ENCODE measurements at regions not wholly inside any gene's neighbourhood (a gene's known extent, or its start where the extent isn't known, plus 50 kb on each side); places are given as distances from the start of the nearest gene placed in this dataset.

DNA sequence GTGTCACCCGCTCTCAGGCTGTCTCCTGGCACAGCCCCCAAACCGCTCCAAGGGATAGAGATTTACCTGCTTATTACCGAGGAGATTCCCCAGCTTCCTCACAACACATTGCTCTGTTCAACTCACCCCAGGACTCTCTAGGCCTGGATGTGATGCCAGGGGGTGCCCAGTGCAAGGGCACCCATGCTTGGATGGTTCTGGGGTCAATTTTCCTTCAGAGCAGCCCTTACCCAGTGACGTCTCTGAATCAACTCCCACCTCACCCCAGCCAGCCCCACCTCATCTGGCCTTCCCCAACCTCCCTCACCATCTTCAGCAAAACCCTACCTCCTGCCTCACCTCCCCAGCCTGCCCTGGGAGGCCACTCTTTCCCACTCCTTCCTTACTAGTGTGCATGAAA is 951.6 kb upstream of the ZNF722 start:
- H3K36me3 Mint-ChIP-seq (ENCODE audit: low read depth), result peaks cover 44% of the 10 kb centered on the region
- no peak overlapping the region for H3K4me2 ChIP-seq
- ATAC-seq (no peak), DNase-seq (ENCODE audit: low spot score) (no peak)
- H3K4me1 Mint-ChIP-seq, result no peaks in the 10 kb centered on the region
- TF ChIP-seq ZNF331 (CRISPR knock-in tag; IDR thresholded peaks at IDR 0.05; ENCODE audit: low read depth), result no peak
- TF ChIP-seq ZNF114 (CRISPR knock-in tag; IDR thresholded peaks at IDR 0.05), result no peak
- TF ChIP-seq, protein P1, sequence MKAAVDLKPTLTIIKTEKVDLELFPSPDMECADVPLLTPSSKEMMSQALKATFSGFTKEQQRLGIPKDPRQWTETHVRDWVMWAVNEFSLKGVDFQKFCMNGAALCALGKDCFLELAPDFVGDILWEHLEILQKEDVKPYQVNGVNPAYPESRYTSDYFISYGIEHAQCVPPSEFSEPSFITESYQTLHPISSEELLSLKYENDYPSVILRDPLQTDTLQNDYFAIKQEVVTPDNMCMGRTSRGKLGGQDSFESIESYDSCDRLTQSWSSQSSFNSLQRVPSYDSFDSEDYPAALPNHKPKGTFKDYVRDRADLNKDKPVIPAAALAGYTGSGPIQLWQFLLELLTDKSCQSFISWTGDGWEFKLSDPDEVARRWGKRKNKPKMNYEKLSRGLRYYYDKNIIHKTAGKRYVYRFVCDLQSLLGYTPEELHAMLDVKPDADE (IDR thresholded peaks at IDR 0.05), result no peak
- TF ChIP-seq JUNB (IDR thresholded peaks at IDR 0.05; ENCODE audit: unreplicated experiment), result no peak
- no peak for TF ChIP-seq EZH2 (IDR thresholded peaks at IDR 0.05; ENCODE audit: low read depth, unreplicated experiment)
- TF ChIP-seq CTCF (conservative IDR thresholded peaks at IDR 0.05; ENCODE audit: low read depth in 2 of 2), result no peak
- TF ChIP-seq CREB1 (CRISPR knock-in tag; IDR thresholded peaks at IDR 0.05; ENCODE audit: low read depth), result no peak
- no peak for TF ChIP-seq EZH2phosphoT487 (IDR thresholded peaks at IDR 0.05; ENCODE audit: unreplicated experiment)
- no peak for TF ChIP-seq STAT1 (IDR thresholded peaks at IDR 0.05; ENCODE audit: unreplicated experiment)
- TF ChIP-seq NANOG (IDR thresholded peaks at IDR 0.05; ENCODE audit: borderline replicate concordance), result no peak
- no peak for TF ChIP-seq ZNF462 (CRISPR knock-in tag; IDR thresholded peaks at IDR 0.05)
- no peak for TF ChIP-seq POLR2AphosphoS5 (IDR thresholded peaks at IDR 0.05; ENCODE audit: low read depth)
- TF ChIP-seq REST (IDR thresholded peaks at IDR 0.05; ENCODE audit: unreplicated experiment), result no peak
- no peaks in the 10 kb centered on the region for H3K4me1 ChIP-seq (ENCODE audit: insufficient read depth)
- no peaks in the 10 kb centered on the region for H4K20me1 ChIP-seq (replicated peaks; ENCODE audit: insufficient read depth)
- no peak overlapping the region for H3K27ac Mint-ChIP-seq
- peaks cover 8% of the 10 kb centered on the region; the same call in 1 of the 2 replicates for H3K36me3 ChIP-seq (ENCODE audit: insufficient read depth)
- H3K79me2 ChIP-seq (replicated peaks; ENCODE audit: insufficient read depth), result no peaks in the 10 kb centered on the region
- H3F3A ChIP-seq (replicated peaks; ENCODE audit: low read depth), result no peaks in the 10 kb centered on the region
- peaks cover 27% of the 10 kb centered on the region for H3K9me3 Mint-ChIP-seq
- no peak overlapping the region for H2AFZ ChIP-seq
- H3K4me3 ChIP-seq, result no peak overlapping the region
- H3K27me3 ChIP-seq (ENCODE audit: insufficient read depth), result no peaks in the 10 kb centered on the region
- H3K4me3 Mint-ChIP-seq, result no peak overlapping the region
- H3K9me2 ChIP-seq (ENCODE audit: insufficient read depth), result no peaks in the 10 kb centered on the region
- H3K27me3 Mint-ChIP-seq (ENCODE audit: insufficient read depth, low read depth, poor library complexity), result peaks cover 13% of the 10 kb centered on the region
- no peak overlapping the region for H3K27ac ChIP-seq (ENCODE audit: low read depth)
